GM10248 (cell line): ENCODE measurements at regions not wholly inside any gene's neighbourhood (a gene's known extent, or its start where the extent isn't known, plus 50 kb on each side); places are given as distances from the start of the nearest gene placed in this dataset.

ENCODE experiments used
- CTCF ChIA-PET: fragments of 300-600 bp; sonication (Branson Sonifier 250); formaldehyde crosslinking; extraction: SDS; loops from one replicate; lab custom pipeline; 2021; ENCODE audit warnings: antibody characterized with exemption; lab: Yijun Ruan, JAX
- POLR2A ChIA-PET: fragments of 350-650 bp; sonication (Branson Sonifier 250); formaldehyde crosslinking; extraction: SDS; loops from one replicate; lab custom pipeline; 2020; ENCODE audit warnings: antibody characterized with exemption; lab: Yijun Ruan, JAX
- DNase-seq: peaks from one replicate; pipeline ENCODE4 v3.0.0; 2012; ENCODE audit errors: extremely low spot score
- TF ChIP-seq, protein P1 (sequence below): IDR thresholded peaks from 2 replicates; pipeline ENCODE4 v1.5.1; 2012; ENCODE audit warnings: mild to moderate bottlenecking, low read depth; ENCODE audit errors: extremely low read depth, missing control alignments, control extremely low read depth

DNA sequence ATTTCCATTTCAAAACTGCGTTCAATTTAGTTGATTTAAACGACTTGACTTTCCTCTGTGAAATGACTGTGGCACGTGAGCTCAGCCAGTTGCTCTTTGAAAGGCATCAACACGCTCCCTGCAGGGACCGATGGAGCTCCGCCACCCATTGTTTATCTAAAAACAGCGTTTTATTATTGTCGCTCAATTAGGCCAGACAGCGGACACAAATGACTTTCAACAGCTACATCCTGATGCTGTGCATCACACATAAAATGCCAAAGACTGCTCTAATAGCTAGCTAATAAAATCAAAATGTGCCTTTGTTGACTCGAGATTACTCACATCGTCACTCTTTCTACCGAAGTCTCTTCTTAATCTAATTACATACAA lies 332.5 kb downstream of the CD83 start:
- ChIA-PET POLR2A (no interaction called here), CTCF (no interaction called here)
- DNase-seq: no peak
- TF ChIP-seq, protein P1, sequence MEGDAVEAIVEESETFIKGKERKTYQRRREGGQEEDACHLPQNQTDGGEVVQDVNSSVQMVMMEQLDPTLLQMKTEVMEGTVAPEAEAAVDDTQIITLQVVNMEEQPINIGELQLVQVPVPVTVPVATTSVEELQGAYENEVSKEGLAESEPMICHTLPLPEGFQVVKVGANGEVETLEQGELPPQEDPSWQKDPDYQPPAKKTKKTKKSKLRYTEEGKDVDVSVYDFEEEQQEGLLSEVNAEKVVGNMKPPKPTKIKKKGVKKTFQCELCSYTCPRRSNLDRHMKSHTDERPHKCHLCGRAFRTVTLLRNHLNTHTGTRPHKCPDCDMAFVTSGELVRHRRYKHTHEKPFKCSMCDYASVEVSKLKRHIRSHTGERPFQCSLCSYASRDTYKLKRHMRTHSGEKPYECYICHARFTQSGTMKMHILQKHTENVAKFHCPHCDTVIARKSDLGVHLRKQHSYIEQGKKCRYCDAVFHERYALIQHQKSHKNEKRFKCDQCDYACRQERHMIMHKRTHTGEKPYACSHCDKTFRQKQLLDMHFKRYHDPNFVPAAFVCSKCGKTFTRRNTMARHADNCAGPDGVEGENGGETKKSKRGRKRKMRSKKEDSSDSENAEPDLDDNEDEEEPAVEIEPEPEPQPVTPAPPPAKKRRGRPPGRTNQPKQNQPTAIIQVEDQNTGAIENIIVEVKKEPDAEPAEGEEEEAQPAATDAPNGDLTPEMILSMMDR: no peak

- no peak for DNase-seq
- TF ChIP-seq, protein P1: no peak
- CTCF ChIA-PET: no interaction called here
- POLR2A ChIA-PET: no interaction called here
These were observed 333.0 kb downstream of the CD83 start for GRCh38 chr6:14450578-14450977.

DNA sequence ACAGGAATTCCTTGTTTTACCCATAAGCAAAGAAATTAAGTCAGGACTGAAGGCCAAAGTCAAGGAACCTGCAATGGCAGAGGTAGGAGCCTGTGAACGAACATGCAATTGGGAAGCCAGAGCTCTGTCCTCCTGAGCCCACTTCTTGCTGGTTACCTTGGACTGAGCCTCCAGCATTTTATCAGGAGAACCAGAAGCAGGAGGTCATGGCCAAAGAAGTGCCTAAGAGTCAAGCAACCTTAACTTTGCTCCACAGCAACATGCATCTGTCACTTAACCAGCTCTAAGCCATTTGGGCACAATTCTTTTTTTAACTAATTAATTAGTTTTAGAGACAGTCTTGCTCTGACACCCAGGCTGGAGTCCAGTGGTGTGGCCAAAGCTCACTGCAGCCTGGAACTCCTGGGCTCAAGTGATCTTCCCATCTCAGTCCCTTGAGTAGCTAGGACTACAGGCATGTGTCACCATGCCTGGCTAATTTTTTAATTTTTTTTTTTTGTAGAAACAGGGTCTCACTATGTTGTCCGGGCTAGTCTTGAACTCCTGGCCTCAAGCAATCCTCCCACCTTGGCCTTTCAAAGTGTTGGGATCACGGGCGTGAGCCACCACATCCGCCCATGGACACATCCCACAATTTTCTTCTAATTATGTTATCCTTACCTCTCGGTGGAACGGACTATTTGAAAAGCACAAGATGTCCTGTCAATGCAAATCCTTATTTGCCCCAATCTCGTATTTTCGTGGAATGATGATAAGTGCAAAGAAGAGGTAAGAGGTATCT lies 334.2 kb downstream of the CD83 start:
- CTCF ChIA-PET: no interaction called here
- no peak for DNase-seq
- TF ChIP-seq, protein P1: no peak
- POLR2A ChIA-PET: no interaction called here

GRCh38 chr6:14452567-14453527 lies 335.3 kb downstream of the CD83 start:
- DNase-seq: peak; percentile 15
- ChIA-PET POLR2A (no interaction called here), CTCF (no interaction called here)
- TF ChIP-seq, protein P1: no peak

DNA sequence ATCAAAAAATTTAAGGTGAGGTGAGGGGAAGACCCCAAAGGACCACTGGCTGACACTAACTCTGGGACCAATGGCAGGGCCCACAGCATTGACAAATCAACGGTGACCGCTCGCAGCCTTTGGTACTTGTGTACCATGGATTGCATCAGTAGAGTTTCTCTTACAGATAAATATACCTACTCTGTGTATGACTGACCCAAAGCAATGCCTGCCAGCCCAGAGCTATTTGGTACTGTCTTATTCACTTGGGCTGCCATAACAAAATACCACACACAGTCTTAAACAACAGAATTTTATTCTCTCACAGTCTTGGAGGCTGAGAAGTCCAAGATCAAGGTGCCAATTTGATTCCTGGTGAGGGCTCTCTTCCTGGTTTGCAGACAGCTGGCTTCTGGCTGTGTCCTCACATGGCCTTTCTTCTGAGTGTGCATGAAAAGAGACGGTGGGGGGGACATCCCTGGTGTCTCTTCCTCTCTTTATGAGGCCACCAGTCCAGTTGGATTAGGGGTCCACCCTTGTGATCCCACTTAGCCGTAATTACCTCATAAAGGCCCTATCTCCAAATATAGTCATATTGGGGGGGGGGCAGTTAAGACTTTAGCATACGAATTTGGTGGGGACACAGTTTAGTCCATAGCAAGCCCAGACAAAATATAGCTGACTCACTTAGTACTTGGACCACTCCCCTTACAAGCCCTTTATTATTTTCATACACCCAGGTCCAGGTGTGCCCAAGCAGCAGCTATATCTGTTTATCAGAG lies 336.3 kb downstream of the CD83 start:
- DNase-seq: no peak
- TF ChIP-seq, protein P1: no peak
- CTCF ChIA-PET: interaction anchor here (1.6 to 2.1 kb wide), 2 partner anchors 8 to 11 kb away, joined by 3 to 4 read pairs; no protein-coding TSS in a partner anchor
- POLR2A ChIA-PET: no interaction called here

DNA sequence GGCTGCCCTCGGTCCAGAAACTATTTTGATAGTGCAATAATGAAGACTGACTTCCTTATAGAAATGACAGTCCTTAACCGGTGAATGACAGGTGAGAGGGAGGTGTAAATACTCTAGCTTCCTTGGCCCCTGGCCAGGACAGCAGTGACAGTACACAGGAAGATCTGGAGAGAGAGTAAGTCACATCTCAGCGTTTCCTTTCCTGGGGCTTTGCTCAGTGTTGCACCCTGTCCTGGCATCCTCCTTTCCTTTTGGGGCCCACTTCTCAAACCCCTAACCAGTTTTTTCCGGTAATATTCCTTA lies 336.9 kb downstream of the CD83 start:
- no peak for DNase-seq
- TF ChIP-seq, protein P1: no peak
- ChIA-PET CTCF (interaction anchor here (1.6 to 2.1 kb wide), 2 partner anchors 8 to 11 kb away, joined by 3 to 4 read pairs; no protein-coding TSS in a partner anchor), POLR2A (no interaction called here)
